Body of pancreas (tissue), 4 donors: ENCODE measurements at regions not wholly inside any gene's neighbourhood (a gene's known extent, or its start where the extent isn't known, plus 50 kb on each side); places are given as distances from the start of the nearest gene placed in this dataset.

Experiments
- CTCF ChIP-seq, 7 experiments: fragments of 450-650 bp in 4 of 7; fragments of 200-600 bp in 3 of 7; sonication (generic) in 3 of 7; IDR thresholded peaks; one replicate each; pipeline ENCODE4 v1.5.1; 2016 to 2019; ENCODE audit warnings: antibody characterized with exemption in 7 of 7
- POLR2A ChIP-seq, 3 donors: fragments of 450-650 bp; IDR thresholded peaks; one replicate each; pipeline ENCODE4 v1.6.1; 2016; ENCODE audit warnings: antibody characterized with exemption in 3 of 3, mild to moderate bottlenecking in 2 of 3

GRCh38 chr5:23963449-23963848, 456.0 kb downstream of the PRDM9 start:
- TF ChIP-seq CTCF (IDR thresholded peaks at IDR 0.05), result no peak
- TF ChIP-seq POLR2A (IDR thresholded peaks at IDR 0.05), result no peak
